ENCODE measurements at regions not wholly inside any gene's neighbourhood (a gene's known extent, or its start where the extent isn't known, plus 50 kb on each side); places are given as distances from the start of the nearest gene placed in this dataset.

- H3K27me3 ChIP-seq, result no peaks in the 10 kb centered on the region
- no peaks in the 10 kb centered on the region for H3K9me3 ChIP-seq
- intact Hi-C loops (cut with DNase I), result no loop called here
- TF ChIP-seq, protein P1, sequence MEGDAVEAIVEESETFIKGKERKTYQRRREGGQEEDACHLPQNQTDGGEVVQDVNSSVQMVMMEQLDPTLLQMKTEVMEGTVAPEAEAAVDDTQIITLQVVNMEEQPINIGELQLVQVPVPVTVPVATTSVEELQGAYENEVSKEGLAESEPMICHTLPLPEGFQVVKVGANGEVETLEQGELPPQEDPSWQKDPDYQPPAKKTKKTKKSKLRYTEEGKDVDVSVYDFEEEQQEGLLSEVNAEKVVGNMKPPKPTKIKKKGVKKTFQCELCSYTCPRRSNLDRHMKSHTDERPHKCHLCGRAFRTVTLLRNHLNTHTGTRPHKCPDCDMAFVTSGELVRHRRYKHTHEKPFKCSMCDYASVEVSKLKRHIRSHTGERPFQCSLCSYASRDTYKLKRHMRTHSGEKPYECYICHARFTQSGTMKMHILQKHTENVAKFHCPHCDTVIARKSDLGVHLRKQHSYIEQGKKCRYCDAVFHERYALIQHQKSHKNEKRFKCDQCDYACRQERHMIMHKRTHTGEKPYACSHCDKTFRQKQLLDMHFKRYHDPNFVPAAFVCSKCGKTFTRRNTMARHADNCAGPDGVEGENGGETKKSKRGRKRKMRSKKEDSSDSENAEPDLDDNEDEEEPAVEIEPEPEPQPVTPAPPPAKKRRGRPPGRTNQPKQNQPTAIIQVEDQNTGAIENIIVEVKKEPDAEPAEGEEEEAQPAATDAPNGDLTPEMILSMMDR (IDR thresholded peaks at IDR 0.05), result no peak
- TF ChIP-seq POLR2AphosphoS5 (IDR thresholded peaks at IDR 0.05; ENCODE audit: insufficient read depth in 1 of 2, low read depth in 1 of 2), result no peak
- TF ChIP-seq POLR2A (IDR thresholded peaks at IDR 0.05), result no peak
- H3K4me1 ChIP-seq, result peaks cover 52% of the 10 kb centered on the region
- H3K27ac ChIP-seq, result no peak overlapping the region
- no peak for DNase-seq (ENCODE audit: extremely low spot score in 2 of 2)
- no peak overlapping the region for H3K4me3 ChIP-seq
- H3K36me3 ChIP-seq, result no peaks in the 10 kb centered on the region
Observed at GRCh38 chr9:134234687-134235359, 70.5 kb upstream of the RNU6ATAC start.

GRCh38 chr9:134235366-134235765 is 71.0 kb upstream of the RNU6ATAC start:
- intact Hi-C loops (cut with DNase I), result no loop called here
- no peaks in the 10 kb centered on the region for H3K27me3 ChIP-seq
- no peaks in the 10 kb centered on the region for H3K36me3 ChIP-seq
- H3K9me3 ChIP-seq, result no peaks in the 10 kb centered on the region
- no peak overlapping the region for H3K4me3 ChIP-seq
- peaks cover 47% of the 10 kb centered on the region for H3K4me1 ChIP-seq
- DNase-seq (ENCODE audit: extremely low spot score in 2 of 2), result no peak
- TF ChIP-seq POLR2A (IDR thresholded peaks at IDR 0.05) (no peak), POLR2AphosphoS5 (IDR thresholded peaks at IDR 0.05; ENCODE audit: insufficient read depth in 1 of 2, low read depth in 1 of 2) (no peak)
- TF ChIP-seq, protein P1 (IDR thresholded peaks at IDR 0.05), result no peak
- no peak overlapping the region for H3K27ac ChIP-seq

- H3K27ac ChIP-seq, result no peak overlapping the region
- no peak overlapping the region for H3K4me3 ChIP-seq
- H3K36me3 ChIP-seq, result no peaks in the 10 kb centered on the region
- H3K4me1 ChIP-seq, result peaks cover 41% of the 10 kb centered on the region
- H3K9me3 ChIP-seq, result no peaks in the 10 kb centered on the region
- no peaks in the 10 kb centered on the region for H3K27me3 ChIP-seq
- TF ChIP-seq POLR2AphosphoS5 (IDR thresholded peaks at IDR 0.05; ENCODE audit: insufficient read depth in 1 of 2, low read depth in 1 of 2) (no peak), POLR2A (IDR thresholded peaks at IDR 0.05) (no peak)
- TF ChIP-seq, protein P1 (IDR thresholded peaks at IDR 0.05), result no peak
- intact Hi-C loops (cut with DNase I), result no loop called here
- DNase-seq (ENCODE audit: extremely low spot score in 2 of 2), result no peak
Observed at GRCh38 chr9:134236001-134236421, 71.6 kb upstream of the RNU6ATAC start.

GRCh38 chr9:134236935-134237629 is 72.7 kb upstream of the RNU6ATAC start:
- H3K27me3 ChIP-seq, result no peaks in the 10 kb centered on the region
- H3K4me1 ChIP-seq, result peaks cover 30% of the 10 kb centered on the region
- H3K9me3 ChIP-seq, result no peaks in the 10 kb centered on the region
- intact Hi-C loops (cut with DNase I), result no loop called here
- no peak overlapping the region for H3K27ac ChIP-seq
- no peak for DNase-seq (ENCODE audit: extremely low spot score in 2 of 2)
- TF ChIP-seq, protein P1 (IDR thresholded peaks at IDR 0.05), result no peak
- TF ChIP-seq POLR2AphosphoS5 (IDR thresholded peaks at IDR 0.05; ENCODE audit: insufficient read depth in 1 of 2, low read depth in 1 of 2), result no peak
- no peak for TF ChIP-seq POLR2A (IDR thresholded peaks at IDR 0.05)
- no peaks in the 10 kb centered on the region for H3K36me3 ChIP-seq
- H3K4me3 ChIP-seq, result no peak overlapping the region

Measured in vagina (tissue), 2 donors.